ENCODE measurements at regions not wholly inside any gene's neighbourhood (a gene's known extent, or its start where the extent isn't known, plus 50 kb on each side); places are given as distances from the start of the nearest gene placed in this dataset.
A peak's percentile ranks its signal among the peaks of the same experiment; 100 is the strongest.

DNA sequence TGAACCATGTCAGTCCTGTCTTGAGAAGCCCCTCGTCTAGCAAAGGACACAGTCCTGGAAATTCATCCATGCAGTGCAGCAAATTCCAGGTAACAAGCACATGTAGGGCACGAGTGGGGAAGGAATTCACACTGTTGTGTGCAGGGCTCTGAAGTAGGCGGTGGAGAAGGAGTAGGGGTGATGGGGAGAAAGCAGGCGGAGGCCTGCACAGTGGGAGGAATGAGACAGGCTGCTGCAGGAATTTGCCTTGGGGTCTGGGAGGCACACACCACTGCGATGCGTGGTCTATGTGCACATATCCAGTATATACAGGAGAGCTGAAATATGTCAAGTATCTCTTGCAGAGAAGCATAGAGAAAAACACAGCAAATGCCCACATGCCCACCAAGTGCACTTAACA is 249.2 kb upstream of the IRX2 start:
- Histone ChIP-seq H2AFZ (no peak overlapping the region), H3K27me3 (ENCODE audit: insufficient read depth) (no peaks in the 10 kb centered on the region), H3F3A (replicated peaks; ENCODE audit: low read depth) (no peaks in the 10 kb centered on the region), H3K4me1 (ENCODE audit: insufficient read depth) (no peaks in the 10 kb centered on the region), H4K20me1 (replicated peaks; ENCODE audit: insufficient read depth) (no peaks in the 10 kb centered on the region), H3K27ac (ENCODE audit: low read depth) (no peak overlapping the region), H3K4me2 (no peak overlapping the region), H3K36me3 (ENCODE audit: insufficient read depth) (no peaks in the 10 kb centered on the region), H3K79me2 (replicated peaks; ENCODE audit: insufficient read depth) (no peaks in the 10 kb centered on the region), H3K9me2 (ENCODE audit: insufficient read depth) (no peaks in the 10 kb centered on the region), H3K4me3 (no peak overlapping the region)
- Mint-ChIP-seq H3K9me3 (peaks cover 20% of the 10 kb centered on the region; the same call in 2 of the 3 replicates), H3K36me3 (ENCODE audit: low read depth) (no peaks in the 10 kb centered on the region), H3K4me1 (peaks cover 4% of the 10 kb centered on the region; the same call in 1 of the 3 replicates), H3K4me3 (no peak overlapping the region), H3K27me3 (ENCODE audit: insufficient read depth, low read depth, poor library complexity) (peaks cover 7% of the 10 kb centered on the region), H3K27ac (no peak overlapping the region)
- no peak for DNase-seq (ENCODE audit: low spot score)
- no peak for ATAC-seq
- TF ChIP-seq ZNF331 (CRISPR knock-in tag; IDR thresholded peaks at IDR 0.05; ENCODE audit: low read depth) = no peak

DNA sequence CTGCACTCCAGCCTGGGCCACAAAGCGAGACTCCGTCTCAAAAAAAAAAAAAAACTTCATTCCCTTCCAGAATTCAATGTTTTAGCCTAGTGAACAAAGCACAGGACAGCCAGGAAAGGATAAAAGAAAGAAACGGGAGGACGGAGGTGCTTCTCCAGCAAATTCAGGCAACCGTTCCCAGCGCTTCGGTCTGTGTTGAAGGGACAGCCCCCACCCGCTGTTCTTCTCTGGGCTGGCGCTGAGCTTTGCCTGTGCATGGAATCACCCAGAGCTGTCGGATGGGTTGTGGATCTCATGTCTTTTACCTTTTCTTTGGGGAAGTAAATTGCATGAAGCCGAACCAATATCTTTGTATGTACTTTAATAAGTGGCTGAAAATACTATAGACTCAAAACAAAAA is 248.4 kb upstream of the IRX2 start:
- no peaks in the 10 kb centered on the region for H3K79me2 ChIP-seq (replicated peaks; ENCODE audit: insufficient read depth)
- Mint-ChIP-seq H3K4me1 (peaks cover 4% of the 10 kb centered on the region; the same call in 1 of the 3 replicates), H3K9me3 (peaks cover 18% of the 10 kb centered on the region; the same call in 2 of the 3 replicates), H3K36me3 (ENCODE audit: low read depth) (no peaks in the 10 kb centered on the region), H3K27me3 (ENCODE audit: insufficient read depth, low read depth, poor library complexity) (peaks cover 6% of the 10 kb centered on the region), H3K27ac (no peak overlapping the region), H3K4me3 (no peak overlapping the region)
- H3K4me3 ChIP-seq = no peak overlapping the region
- no peak for ATAC-seq
- no peaks in the 10 kb centered on the region for H3K27me3 ChIP-seq (ENCODE audit: insufficient read depth)
- no peak for DNase-seq (ENCODE audit: low spot score)
- no peak overlapping the region for H3K4me2 ChIP-seq
- no peak overlapping the region for H2AFZ ChIP-seq
- H4K20me1 ChIP-seq (replicated peaks; ENCODE audit: insufficient read depth) = no peaks in the 10 kb centered on the region
- H3K36me3 ChIP-seq (ENCODE audit: insufficient read depth) = no peaks in the 10 kb centered on the region
- no peaks in the 10 kb centered on the region for H3F3A ChIP-seq (replicated peaks; ENCODE audit: low read depth)
- no peaks in the 10 kb centered on the region for H3K9me2 ChIP-seq (ENCODE audit: insufficient read depth)
- H3K4me1 ChIP-seq (ENCODE audit: insufficient read depth) = no peaks in the 10 kb centered on the region
- TF ChIP-seq EZH2phosphoT487 (IDR thresholded peaks at IDR 0.05; ENCODE audit: unreplicated experiment) = no peak
- H3K27ac ChIP-seq (ENCODE audit: low read depth) = no peak overlapping the region

DNA sequence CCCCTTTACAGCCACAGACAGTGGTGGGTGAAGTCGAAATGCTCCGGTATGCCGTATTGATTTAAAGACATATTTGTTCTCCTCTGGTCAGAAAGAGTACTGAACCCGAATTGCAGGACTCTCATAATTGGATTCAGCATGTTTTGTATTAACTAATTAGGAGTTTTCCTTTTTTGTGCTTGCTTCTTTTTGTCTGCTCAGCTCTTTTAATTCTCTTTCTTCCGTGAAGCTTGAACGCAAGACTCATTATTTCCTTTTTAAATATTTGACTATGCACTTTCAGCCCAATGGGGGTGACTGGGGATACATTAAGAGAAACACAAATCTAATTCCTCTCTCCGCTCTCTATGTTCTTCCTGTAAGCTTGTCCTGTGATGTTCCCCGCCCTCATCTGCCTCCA is 246.6 kb upstream of the IRX2 start:
- Histone ChIP-seq H3F3A (replicated peaks; ENCODE audit: low read depth) (no peaks in the 10 kb centered on the region), H3K36me3 (ENCODE audit: insufficient read depth) (no peaks in the 10 kb centered on the region), H3K27me3 (ENCODE audit: insufficient read depth) (no peaks in the 10 kb centered on the region), H3K4me1 (ENCODE audit: insufficient read depth) (no peaks in the 10 kb centered on the region), H2AFZ (peak overlapping the region; percentile 66; the same call in 1 of the 2 replicates), H4K20me1 (replicated peaks; ENCODE audit: insufficient read depth) (no peaks in the 10 kb centered on the region), H3K4me3 (no peak overlapping the region), H3K27ac (ENCODE audit: low read depth) (no peak overlapping the region), H3K4me2 (no peak overlapping the region), H3K9me2 (ENCODE audit: insufficient read depth) (no peaks in the 10 kb centered on the region), H3K79me2 (replicated peaks; ENCODE audit: insufficient read depth) (no peaks in the 10 kb centered on the region)
- Mint-ChIP-seq H3K9me3 (peaks cover 18% of the 10 kb centered on the region; the same call in 2 of the 3 replicates), H3K27me3 (ENCODE audit: insufficient read depth, low read depth, poor library complexity) (peaks cover 3% of the 10 kb centered on the region), H3K27ac (no peak overlapping the region), H3K4me3 (no peak overlapping the region), H3K36me3 (ENCODE audit: low read depth) (no peaks in the 10 kb centered on the region), H3K4me1 (peaks cover 4% of the 10 kb centered on the region; the same call in 1 of the 3 replicates)
- DNase-seq (ENCODE audit: low spot score) = no peak
- ATAC-seq = no peak
- TF ChIP-seq ZNF331 (CRISPR knock-in tag; IDR thresholded peaks at IDR 0.05; ENCODE audit: low read depth) (no peak), EZH2phosphoT487 (IDR thresholded peaks at IDR 0.05; ENCODE audit: unreplicated experiment) (no peak), ZNF114 (CRISPR knock-in tag; IDR thresholded peaks at IDR 0.05) (no peak), JUNB (IDR thresholded peaks at IDR 0.05; ENCODE audit: unreplicated experiment) (no peak), EZH2 (IDR thresholded peaks at IDR 0.05; ENCODE audit: low read depth, unreplicated experiment) (no peak), NANOG (IDR thresholded peaks at IDR 0.05; ENCODE audit: borderline replicate concordance) (no peak), POLR2AphosphoS5 (IDR thresholded peaks at IDR 0.05; ENCODE audit: low read depth) (no peak), CREB1 (CRISPR knock-in tag; IDR thresholded peaks at IDR 0.05; ENCODE audit: low read depth) (no peak), STAT1 (IDR thresholded peaks at IDR 0.05; ENCODE audit: unreplicated experiment) (no peak)
- TF ChIP-seq, protein P1, sequence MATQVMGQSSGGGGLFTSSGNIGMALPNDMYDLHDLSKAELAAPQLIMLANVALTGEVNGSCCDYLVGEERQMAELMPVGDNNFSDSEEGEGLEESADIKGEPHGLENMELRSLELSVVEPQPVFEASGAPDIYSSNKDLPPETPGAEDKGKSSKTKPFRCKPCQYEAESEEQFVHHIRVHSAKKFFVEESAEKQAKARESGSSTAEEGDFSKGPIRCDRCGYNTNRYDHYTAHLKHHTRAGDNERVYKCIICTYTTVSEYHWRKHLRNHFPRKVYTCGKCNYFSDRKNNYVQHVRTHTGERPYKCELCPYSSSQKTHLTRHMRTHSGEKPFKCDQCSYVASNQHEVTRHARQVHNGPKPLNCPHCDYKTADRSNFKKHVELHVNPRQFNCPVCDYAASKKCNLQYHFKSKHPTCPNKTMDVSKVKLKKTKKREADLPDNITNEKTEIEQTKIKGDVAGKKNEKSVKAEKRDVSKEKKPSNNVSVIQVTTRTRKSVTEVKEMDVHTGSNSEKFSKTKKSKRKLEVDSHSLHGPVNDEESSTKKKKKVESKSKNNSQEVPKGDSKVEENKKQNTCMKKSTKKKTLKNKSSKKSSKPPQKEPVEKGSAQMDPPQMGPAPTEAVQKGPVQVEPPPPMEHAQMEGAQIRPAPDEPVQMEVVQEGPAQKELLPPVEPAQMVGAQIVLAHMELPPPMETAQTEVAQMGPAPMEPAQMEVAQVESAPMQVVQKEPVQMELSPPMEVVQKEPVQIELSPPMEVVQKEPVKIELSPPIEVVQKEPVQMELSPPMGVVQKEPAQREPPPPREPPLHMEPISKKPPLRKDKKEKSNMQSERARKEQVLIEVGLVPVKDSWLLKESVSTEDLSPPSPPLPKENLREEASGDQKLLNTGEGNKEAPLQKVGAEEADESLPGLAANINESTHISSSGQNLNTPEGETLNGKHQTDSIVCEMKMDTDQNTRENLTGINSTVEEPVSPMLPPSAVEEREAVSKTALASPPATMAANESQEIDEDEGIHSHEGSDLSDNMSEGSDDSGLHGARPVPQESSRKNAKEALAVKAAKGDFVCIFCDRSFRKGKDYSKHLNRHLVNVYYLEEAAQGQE (IDR thresholded peaks at IDR 0.05; ENCODE audit: unreplicated experiment) = no peak
- TF ChIP-seq, protein P2, sequence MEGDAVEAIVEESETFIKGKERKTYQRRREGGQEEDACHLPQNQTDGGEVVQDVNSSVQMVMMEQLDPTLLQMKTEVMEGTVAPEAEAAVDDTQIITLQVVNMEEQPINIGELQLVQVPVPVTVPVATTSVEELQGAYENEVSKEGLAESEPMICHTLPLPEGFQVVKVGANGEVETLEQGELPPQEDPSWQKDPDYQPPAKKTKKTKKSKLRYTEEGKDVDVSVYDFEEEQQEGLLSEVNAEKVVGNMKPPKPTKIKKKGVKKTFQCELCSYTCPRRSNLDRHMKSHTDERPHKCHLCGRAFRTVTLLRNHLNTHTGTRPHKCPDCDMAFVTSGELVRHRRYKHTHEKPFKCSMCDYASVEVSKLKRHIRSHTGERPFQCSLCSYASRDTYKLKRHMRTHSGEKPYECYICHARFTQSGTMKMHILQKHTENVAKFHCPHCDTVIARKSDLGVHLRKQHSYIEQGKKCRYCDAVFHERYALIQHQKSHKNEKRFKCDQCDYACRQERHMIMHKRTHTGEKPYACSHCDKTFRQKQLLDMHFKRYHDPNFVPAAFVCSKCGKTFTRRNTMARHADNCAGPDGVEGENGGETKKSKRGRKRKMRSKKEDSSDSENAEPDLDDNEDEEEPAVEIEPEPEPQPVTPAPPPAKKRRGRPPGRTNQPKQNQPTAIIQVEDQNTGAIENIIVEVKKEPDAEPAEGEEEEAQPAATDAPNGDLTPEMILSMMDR (conservative IDR thresholded peaks at IDR 0.05; ENCODE audit: low read depth in 2 of 2) = no peak
- TF ChIP-seq, protein P3, sequence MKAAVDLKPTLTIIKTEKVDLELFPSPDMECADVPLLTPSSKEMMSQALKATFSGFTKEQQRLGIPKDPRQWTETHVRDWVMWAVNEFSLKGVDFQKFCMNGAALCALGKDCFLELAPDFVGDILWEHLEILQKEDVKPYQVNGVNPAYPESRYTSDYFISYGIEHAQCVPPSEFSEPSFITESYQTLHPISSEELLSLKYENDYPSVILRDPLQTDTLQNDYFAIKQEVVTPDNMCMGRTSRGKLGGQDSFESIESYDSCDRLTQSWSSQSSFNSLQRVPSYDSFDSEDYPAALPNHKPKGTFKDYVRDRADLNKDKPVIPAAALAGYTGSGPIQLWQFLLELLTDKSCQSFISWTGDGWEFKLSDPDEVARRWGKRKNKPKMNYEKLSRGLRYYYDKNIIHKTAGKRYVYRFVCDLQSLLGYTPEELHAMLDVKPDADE (IDR thresholded peaks at IDR 0.05) = no peak
